ENCODE measurements at regions not wholly inside any gene's neighbourhood (a gene's known extent, or its start where the extent isn't known, plus 50 kb on each side); places are given as distances from the start of the nearest gene placed in this dataset.
"Not testable (repeated sequence)": the region's sequence is repeated elsewhere in the genome, so short reads cannot be mapped to it uniquely, and the experiment has no call there.

DNA sequence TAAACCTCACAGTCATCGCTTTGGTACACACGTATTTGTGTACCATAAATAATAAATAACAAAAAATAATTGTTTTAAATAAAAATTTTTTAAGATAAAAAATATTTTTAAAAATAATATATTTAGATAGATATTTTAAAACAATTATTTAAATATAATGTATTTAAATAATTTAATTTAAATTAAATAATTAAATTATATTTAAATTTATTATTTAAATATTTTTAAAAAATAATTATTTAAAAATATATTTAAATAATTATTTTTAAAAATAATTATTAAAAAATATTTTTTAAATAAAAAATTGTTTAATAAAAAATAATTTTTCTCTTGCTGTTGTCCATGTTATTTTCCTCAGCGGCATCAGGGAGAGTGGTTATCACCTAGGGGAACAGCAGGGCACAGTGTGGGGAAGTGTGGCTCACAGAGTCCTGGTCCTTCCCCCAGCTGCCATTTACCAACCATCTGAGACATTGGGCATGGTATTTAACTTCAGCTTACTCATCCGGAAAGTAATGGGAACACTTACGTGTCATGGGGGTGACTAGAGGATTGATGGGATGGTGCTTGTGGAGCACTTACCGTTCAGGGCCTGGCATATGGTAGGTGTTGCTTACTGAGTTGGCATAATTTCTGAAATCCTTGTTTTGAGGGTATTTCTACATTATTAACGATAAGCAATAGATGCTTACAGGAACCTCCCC lies 92.9 kb upstream of the TSPAN2 start:
- DNase-seq (ENCODE audit: low read depth) = peak; percentile 85

DNA sequence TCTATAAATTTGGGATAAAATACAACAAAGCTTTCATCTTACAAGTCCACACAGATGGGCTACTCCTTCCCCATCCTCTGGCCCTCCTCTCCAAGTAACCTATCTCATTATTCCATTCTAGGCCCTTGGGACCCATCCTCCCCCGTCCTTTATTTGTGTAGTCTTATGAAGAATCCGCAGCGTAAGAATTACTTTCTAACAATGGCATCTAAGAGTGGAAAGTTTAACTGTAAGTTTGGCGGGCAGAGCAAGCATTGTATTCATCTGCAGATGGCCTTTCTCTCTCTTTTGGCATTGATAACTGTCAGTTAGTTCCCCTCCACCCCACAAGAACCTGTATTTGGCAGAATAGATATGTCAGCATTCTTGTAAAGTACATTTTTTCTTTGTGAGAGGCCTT lies 91.9 kb upstream of the TSPAN2 start:
- no peak for DNase-seq (ENCODE audit: low read depth)

DNA sequence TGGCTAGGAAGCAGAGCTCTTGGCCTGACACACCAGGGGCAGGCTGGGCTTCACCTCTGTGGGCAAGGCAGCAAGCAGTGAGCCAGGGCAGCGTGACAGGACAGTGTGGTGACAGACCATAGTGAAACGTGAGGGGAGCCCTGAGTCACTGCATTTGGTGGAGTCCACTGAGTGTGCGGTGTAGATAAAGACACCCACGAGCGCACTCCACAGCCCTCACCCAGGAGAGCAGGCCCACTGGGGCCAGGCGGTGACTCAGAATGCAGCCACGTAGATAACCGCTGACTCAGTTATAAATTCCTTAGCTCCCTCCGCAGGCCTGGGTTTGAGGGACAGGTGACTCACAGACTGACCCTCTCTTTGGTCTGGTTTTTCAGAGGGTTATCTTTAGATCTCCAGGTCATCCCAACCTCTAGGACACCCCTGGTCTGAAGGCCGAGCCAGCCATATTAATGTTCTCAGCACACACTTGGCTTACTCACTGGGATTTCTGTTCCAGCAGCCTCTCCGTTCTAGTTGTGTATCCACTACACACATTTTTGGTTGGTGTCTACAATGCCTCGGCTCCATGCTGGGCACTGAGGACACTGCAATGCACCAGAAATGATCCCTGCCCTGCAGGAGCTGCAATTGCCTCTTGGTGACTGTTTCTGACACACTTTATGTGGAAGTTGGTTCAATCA lies 90.2 kb upstream of the TSPAN2 start:
- DNase-seq (ENCODE audit: low read depth) = peak; percentile 98

DNA sequence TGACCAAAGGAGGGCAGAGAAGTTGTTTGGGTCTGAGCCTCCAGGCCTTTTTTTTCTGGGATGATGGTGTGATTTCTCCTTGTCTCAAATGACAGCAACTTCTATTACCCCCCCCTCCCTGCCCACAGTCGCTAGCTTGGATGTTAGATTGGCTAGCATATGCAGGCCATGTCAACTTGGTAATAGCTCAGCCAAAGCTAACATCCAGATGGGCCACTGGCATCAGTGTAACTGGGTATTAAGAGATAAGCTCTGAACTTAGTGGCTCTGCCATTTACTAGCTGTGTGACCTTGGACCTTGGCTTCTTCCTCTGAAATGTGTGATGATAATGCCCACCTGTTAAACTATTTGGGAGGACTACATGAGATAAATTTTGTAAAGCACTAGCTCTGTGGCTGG lies 86.9 kb upstream of the TSPAN2 start:
- DNase-seq (ENCODE audit: low read depth) = no peak

DNA sequence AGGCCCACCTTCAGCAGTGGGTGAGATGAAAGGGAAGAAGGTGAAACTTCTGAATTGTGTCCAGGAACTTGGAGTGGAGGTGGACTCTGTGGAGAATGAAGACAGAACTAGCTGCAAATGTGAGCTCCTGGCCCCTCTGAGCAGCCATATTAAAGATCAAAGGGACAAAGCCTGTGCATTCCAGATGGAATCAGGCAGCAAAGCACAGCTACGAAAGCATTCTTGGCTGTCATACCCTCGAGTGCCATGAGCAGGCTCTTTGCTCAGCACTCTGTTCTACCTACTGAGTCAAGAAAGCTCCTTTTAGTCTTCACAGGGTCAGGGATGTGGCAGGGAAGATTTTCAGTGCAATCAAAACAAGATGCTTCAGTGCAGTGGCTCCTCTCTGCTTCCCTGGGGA lies 86.3 kb upstream of the TSPAN2 start:
- DNase-seq (ENCODE audit: low read depth) = no peak

DNA sequence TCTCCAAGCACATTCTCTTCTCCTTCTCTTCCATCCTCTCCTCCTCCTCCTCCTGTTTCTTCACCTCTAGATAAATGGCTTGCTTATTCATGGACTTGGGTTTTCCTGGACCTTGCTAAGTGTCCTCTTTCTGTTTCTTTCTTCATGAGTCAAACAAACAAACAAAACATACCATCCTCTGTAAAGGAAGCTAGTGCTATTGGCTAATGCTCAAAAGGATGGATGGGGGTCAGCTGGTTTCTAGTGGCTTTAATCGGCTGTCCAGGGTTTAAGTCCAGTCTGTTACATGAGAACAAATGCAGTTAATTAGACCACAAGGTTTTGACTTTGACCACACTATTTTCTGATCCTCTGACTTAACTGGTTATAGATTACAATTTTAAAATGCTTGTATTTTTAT lies 83.8 kb upstream of the TSPAN2 start:
- DNase-seq (ENCODE audit: low read depth) = no peak

DNA sequence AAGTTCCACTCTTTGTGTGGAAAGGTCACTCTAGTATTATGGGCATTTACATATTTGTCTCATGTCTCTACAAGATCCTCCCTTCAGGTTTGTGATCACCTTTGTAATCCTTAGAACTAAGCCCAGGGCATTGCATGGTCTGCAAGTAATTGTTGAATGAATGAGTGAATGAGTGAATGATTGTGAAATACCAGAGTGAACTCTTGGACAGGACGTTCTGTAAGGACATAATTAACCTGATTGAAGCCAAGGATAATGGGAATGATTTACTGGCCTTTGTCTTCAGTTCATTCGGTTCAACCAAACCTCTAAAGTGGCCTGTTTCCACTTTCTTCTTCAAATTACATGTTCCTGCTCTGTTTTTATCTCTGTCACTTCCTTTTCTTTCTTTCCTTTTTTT lies 83.0 kb upstream of the TSPAN2 start:
- DNase-seq (ENCODE audit: low read depth) = no peak

DNA sequence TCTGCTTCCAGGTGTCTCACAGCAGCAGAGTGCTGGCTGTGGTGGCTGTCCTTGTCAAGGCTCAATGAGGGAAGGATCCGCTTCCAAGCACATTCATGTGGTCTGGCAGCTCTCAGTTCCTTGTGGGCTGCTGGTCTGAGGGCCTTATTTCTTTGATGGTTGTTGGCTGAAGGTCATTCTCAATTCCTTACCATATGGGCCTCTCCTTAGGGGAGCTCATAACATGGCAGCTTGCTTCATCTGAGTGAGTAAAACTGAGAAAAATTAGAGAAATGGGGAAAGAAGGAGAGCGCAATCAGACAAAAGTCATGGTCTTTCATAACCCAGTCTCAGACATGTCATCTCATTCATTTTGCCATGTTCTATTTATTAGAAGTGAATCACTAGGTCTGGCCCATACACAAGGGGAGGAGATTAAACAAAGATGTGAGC lies 81.7 kb upstream of the TSPAN2 start:
- DNase-seq (ENCODE audit: low read depth) = no peak

DNA sequence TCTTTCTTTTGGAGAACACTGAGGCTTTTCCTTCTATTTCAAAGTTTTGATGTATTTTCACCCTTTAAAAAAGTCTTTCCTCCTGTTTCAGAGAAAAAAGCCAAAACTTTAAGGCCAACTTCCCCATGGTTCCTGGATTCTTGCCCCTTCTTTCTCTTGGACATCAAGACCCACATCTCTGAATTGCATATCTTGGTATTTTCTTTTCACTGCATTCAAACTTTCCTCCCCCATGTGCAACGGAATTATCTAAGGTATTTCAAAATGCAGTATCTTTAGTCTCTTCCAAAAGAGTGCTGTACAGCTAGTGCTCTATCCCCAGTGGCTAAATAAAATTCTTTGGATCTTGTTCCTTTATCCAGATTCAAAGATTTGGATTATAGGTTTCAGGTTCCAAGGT lies 81.1 kb upstream of the TSPAN2 start:
- DNase-seq (ENCODE audit: low read depth) = no peak

DNA sequence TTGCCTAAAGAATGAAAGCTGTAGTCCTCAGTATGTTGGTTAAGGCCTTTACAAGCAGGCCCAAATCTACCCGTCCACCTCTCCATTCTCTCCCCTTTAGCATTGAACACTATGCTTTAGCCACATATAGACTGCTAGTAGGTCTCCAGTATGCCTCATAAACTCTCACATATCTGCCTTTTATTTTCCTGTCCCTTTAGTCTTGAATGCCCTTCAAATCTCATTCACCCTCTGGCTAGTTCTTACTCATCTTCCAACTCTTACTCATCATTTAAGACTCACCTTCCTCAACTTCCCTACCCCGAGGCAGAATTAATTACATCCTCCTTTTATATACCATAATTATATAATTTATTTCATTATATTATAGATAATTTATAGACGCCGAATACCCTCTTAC lies 78.7 kb upstream of the TSPAN2 start:
- DNase-seq (ENCODE audit: low read depth) = peak; percentile 79

GRCh38 chr1:115166531-115167091 lies 77.3 kb upstream of the TSPAN2 start:
- DNase-seq (ENCODE audit: low read depth) = peak; percentile 79

DNA sequence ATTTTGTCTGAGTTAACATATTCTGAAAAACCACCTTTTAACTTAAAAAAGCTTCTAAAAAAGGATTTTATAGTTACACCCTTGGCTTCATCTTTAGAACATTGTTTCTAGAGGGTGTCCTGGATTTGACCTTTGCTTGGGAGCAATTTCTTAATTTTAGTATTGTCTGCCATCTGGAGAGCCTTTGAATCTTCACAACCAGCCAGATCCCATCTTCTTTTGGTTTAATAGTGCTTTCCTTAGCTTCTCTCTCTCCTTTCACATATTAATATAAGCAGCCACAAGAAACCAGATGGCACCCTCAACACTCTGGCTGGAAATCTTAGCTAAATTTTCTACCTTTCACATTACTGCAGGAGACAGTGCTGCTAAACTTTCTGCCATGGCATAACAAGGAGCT lies 76.5 kb upstream of the TSPAN2 start:
- DNase-seq (ENCODE audit: low read depth) = no peak

DNA sequence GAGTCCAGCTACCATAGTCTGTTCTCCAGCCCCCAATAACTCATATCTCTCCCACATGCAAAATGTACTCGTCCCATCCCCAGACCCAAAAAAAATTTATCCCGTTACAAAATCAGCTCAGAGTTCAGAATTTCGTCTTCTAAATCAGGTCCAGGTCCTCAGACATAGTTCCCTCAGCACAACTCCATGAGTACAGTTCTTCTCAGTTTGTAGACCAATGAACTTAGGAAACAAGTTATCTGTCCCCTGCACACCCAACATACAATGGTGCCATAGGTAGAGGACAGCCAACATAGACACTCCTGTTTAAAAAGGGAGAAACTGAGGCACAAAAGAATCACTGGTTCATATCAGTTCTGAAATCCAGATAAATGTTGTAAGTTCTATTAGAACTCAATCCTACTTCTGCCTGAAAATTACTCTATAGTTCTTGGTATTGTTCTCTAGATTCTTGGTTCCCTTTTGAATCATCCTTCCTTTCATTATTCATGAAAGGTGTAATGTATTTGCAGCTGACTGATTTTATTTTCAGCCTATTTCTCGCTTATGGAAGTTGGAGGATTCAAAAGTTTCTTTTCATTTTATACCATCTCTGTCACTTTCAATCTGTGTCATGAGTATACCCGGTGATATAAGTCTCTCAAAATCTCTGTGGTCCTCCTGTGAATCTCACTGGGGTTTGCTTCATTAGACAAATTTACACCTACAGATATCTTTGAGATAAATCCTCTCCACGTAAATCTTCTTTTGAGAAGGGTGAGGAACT lies 75.8 kb upstream of the TSPAN2 start:
- DNase-seq (ENCODE audit: low read depth) = no peak

DNA sequence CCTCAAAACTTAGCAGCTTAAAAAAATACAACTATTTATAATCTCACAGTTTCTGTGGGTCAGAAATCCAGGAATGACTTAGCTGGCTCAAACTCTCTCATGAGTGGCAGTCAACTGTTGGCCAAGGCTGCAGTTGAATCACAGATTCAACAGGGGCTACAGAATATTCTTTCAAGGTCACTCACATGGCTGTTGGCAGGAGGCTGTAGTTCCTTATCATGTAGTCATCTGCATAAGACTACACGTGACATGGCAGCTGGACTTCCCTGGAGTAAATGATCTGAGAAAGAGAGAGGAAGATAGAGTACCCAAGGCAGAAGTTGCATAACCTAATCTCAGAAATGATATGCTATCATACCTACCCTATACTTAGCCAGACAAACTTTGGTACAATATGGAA lies 75.2 kb upstream of the TSPAN2 start:
- no peak for DNase-seq (ENCODE audit: low read depth)

GRCh38 chr1:115160728-115161127 lies 71.4 kb upstream of the TSPAN2 start:
- no peak for DNase-seq (ENCODE audit: low read depth)

DNA sequence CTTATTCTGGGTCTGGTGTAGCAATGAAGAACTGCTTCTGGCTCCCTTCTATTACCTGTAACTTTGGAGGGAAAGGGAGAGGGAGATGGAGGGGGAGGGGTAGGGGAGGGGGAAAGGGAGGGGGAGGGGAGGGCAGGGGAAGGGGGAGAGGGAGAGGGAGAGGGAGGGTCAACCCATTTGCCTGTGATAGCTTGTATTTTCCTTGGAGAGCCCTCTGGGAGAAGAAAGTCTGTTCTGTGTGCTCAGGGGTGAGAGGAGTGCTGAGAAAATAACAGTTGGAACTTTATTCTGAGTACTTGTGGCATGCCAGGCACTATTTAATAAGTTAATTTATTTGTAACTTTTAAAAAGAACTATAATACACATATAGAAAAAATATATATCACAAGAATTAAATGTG lies 70.7 kb upstream of the TSPAN2 start:
- no peak for DNase-seq (ENCODE audit: low read depth)

GRCh38 chr1:115158181-115158580 lies 68.9 kb upstream of the TSPAN2 start:
- DNase-seq (ENCODE audit: low read depth) = no peak

DNA sequence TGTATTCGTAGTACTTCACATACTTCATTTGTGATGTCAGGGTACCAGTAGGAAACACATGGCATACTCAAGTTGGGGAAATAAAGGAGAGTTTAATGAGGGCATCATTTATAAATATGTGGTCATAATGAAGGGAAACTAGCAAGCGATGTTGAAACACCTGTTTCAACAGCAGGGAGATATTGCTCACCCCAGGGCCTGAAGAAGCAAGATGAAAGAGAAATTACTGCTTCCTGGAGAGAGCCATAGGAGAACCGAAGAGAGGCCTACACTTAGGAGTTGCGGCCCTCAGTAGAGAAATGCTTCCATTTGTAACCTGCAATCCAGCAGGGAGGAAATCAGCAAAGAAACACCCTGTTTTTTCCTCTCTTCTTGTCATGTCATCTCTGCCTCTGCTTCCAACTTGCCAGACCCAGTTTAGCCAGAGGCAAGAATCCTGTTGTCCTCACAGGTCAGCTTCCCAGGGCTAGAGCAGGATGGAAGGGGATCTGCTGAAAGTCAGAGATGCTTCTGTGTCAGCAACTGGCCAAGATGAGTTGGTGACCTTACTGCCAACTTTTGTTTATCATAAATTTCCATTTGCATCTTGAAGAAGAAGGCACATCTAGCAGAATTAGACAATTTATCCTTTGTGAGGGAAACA lies 67.6 kb upstream of the TSPAN2 start:
- no peak for DNase-seq (ENCODE audit: low read depth)

DNA sequence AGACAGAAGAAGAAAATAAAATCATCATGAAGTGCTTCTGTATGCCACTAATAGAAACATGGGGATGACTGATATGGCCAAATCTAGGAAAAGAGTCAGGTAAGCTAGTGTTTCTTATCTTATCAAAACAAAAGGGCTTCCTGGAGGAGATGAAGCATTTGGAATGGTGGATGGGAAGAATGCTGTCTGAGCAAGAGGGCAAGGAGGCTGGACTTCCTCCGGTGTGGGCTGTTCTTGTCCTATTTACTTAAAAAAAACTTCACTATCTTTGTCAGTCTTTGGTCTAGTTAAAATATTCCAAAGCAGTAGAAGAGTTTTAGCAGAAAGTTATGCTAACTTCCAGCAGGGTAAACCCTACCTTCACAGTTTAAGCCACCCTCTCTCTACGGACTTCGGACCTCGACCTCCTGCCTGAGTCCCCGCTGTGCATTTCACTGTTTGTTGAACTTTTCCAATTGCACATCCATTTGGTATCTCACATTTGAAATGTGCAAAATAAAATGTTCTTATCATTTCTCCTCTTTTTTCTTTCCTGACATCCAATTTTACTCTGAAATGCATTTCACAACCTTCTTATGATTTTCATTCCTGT lies 64.8 kb upstream of the TSPAN2 start:
- DNase-seq (ENCODE audit: low read depth) = no peak

DNA sequence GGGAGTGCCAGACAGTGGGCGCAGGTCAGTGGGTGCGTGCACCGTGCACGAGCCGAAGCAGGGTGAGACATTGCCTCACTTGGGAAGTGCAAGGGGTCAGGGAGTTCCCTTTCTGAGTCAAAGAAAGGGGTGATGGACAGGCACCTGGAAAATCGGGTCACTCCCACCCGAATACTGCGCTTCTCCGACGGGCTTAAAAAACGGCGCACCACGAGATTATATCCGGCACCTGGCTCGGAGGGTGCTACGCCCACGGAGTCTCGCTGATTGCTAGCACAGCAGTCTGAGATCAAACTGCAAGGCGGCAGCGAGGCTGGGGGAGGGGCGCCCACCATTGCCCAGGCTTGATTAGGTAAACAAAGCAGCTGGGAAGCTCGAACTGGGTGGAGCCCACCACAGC lies 58.6 kb upstream of the TSPAN2 start:
- not testable (repeated sequence) for DNase-seq (ENCODE audit: low read depth)

- no peak for DNase-seq (ENCODE audit: low read depth)
Measured at GRCh38 chr1:115145226-115145625, 55.9 kb upstream of the TSPAN2 start.
